GM18507 (cell line): ENCODE measurements at regions not wholly inside any gene's neighbourhood (a gene's known extent, or its start where the extent isn't known, plus 50 kb on each side); places are given as distances from the start of the nearest gene placed in this dataset.

ENCODE experiments used
- DNase-seq: peaks from one replicate; pipeline ENCODE4 v3.0.0; 2011; ENCODE audit warnings: low read depth; ENCODE audit not compliant: insufficient read length; ENCODE audit errors: extremely low spot score
- FAIRE-seq: peaks from 2 replicates; lab custom pipeline; 2011; peaks lifted over from hg19 to GRCh38; lab: Jason Lieb, UNC

DNA sequence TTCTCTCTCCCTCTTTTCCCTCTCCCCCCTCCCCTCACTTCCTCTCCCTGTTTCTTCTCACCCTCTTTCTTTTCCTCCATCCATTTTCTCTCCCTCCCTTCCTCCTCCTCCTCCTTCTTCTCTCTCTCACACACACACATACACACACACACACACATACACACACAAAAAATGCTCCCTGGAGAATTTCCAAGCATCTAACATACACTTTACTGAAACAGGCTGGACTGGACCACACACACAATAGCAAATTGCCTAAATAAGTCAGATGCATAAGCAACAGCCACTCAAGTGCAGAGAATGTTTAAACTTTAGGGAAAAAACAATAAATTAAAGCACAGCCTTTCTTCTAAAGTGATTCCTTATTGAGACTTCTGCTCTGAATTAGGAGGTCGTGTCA lies 267.7 kb downstream of the FGFR2 start:
- FAIRE-seq (no peak), DNase-seq (no peak)

DNA sequence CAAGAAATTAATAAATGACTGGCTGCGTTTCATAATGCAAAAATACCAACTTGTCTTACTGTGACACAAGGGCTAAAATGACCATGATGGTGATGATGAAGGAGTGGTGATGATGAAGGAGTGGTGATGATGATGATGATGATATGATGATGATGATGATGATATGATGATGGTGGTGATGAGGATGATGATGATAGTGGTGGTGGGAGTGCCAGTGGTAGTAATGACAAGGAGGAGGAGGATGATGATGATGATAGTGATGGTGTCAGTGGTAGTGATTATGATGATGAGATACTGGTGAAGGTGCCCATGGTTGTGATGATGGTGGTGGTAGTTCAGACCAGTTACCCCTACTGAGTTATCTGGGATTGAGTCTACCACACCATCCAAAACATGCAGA lies 265.9 kb downstream of the FGFR2 start:
- FAIRE-seq (no peak), DNase-seq (no peak)

- no peak for FAIRE-seq
- DNase-seq: no peak
These were observed 265.1 kb downstream of the FGFR2 start for GRCh38 chr10:121332829-121333765.

DNA sequence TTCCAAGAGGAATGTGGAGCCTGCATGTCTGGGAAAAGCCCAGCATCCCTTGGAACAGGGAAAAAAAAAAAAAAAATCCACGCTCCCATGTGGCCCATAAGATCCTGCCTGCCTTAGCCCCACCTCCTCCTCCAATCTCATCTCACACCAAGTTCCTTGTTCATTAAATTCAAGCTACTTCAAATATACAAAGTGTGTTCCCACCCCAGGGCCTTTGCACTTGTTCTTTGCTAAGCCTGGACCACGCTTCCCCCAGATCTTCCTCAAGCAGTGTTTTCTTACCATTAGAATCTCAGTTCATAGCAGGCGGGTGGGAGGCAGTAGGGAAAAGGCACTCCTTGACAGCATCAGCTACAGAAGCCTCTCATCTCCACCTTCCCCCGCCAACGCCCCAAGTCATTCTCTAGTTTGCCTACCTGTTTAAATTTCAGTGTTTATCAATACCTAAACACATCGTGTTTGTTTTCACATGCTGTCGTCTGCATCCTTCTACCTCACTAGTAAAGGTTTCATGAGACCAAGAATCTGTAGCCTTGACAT lies 262.8 kb downstream of the FGFR2 start:
- no peak for FAIRE-seq
- DNase-seq: no peak

DNA sequence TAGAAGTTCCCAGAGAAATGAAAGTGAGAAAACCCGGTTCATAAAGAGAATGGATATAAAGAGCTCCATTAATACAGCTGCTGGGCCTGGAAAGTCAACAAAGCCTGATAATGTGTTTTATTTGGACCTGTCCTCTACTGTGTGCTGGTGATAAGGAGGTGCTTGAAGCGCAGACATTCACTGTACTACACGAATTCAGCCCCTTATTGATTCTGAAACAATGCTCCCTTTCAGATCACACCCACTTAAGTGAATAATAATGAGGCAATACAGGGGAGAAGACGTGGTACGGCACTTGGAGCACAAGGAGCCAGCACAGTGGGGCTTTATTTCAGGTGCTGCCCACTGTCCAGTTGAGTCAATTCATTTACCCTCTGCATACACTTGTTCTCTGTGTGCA lies 260.8 kb downstream of the FGFR2 start:
- FAIRE-seq (no peak), DNase-seq (no peak)

DNA sequence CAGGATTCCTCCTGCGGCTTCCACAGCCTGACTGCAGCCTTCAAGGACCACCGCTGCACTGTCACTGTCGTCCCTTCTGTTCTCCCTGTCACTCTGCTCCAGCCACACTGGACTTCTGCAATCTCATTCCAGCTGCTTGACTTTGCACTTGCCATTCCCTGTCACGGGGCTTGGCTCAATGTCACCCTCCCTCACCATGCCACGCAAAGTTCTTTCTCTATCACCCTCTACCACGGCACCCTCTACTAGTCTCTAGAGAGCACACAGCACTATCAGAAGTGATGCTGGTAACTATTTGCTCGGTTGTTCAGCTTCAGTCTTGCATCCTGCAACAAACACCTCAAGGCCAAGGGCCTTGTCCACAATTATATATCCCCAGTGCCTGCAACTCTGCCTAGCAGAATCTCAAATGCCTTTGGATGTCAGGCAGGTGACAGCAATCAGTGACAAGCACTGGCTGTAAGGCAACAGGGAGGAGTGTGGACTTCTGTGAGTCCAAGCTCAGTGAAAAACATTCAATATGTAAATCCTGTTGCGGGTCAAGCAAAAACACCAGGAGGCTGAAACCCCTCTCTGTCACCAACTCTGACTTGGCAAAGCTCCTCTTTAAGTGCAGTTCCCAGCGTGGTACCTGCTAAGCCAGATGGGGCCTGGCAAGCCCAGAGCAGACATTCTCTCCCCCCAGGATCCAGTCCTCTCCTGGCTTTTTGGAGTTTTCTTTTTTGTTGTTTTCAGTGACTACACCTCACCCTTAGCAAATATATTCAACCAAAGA lies 259.9 kb downstream of the FGFR2 start:
- FAIRE-seq (no peak), DNase-seq (no peak)

GRCh38 chr10:121339114-121339513 lies 259.1 kb downstream of the FGFR2 start:
- no peak for DNase-seq
- no peak for FAIRE-seq

- DNase-seq (no peak), FAIRE-seq (no peak)
These were observed 257.9 kb downstream of the FGFR2 start for GRCh38 chr10:121340271-121340831.

- DNase-seq (no peak), FAIRE-seq (no peak)
These were observed 246.7 kb downstream of the FGFR2 start for GRCh38 chr10:121351540-121351939.

GRCh38 chr10:121352231-121352855 lies 245.9 kb downstream of the FGFR2 start:
- FAIRE-seq (no peak), DNase-seq (no peak)

GRCh38 chr10:121355161-121355560 lies 243.1 kb downstream of the FGFR2 start:
- DNase-seq (no peak), FAIRE-seq (no peak)

DNA sequence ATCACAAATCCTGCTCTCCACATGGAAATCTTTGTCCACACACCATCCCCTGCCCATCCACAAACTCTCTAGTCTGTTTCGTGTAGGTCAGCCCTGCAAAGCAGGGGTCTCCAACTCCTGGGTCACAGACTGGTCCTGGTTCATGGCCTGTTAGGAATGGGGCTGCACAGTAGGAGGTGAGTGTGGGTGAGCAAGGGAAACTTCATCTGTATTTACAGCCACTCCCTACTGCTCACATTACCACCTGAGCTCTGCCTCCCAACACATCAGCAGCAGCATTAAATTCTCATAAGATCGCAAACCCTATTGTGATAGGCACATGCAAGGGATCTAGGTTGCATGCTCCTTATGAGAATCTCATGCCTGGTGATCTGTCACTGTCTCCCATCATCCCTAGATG lies 242.1 kb downstream of the FGFR2 start:
- no peak for FAIRE-seq
- no peak for DNase-seq

DNA sequence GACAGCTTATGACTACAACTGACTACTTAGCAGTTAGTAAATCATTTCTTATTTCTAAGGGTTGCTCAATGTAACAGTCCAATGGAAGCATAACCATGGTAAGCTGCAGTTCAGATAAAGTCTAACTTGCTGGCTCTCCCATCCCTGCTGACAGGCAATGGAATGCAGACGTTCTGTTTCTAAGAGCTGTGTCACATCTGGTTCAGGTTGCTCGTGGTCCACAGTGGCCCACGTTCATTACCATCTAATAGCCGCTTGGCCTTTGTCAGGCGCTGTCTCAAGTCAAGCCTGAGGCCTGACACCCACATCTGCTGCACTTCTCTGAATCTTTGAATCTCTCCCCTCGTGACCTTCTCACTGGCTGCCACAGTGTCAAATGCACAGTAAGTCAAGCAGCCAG lies 240.8 kb downstream of the FGFR2 start:
- FAIRE-seq: no peak
- no peak for DNase-seq

DNA sequence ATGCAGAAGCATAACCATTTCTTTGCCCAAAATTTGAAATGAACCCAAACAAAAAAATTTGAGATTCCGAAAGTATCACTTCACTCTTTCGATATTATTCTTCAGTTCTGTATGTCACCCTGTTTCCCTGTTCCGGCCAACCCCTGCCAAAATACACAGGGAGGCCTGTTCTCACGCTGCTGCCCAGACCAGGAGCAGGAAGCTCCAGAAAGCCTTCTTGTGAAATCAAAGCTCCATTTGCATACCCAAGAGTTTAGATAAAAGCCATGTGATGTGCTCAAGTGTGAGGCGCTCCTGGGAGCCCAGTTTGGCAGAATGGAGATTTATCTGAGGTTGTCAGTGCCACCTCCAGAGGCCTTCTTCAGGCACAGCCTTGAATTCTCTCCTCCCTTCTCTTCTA lies 236.2 kb downstream of the FGFR2 start:
- FAIRE-seq (no peak), DNase-seq (no peak)

DNA sequence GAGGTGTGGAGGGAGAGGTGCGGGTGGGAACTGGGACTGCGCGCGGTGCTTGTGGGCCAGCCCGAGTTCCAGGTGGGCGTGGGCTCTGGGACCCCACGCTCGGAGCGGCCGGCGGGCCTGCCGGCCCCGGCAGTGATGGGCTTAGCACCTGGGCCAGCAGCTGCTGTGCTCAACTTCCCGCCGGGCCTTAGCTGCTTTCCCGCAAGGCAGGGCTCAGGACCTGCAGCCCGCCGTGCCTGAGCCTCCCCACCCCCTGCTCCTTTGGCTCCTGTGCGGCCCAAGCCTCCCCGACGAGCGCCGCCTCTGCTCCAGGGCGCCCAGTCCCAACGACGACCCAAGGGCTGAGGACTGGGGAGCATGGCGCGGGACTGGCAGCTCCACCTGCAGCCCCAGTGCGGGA lies 232.7 kb downstream of the FGFR2 start:
- DNase-seq (no peak), FAIRE-seq (no peak)

GRCh38 chr10:121368347-121369025 lies 229.8 kb downstream of the FGFR2 start:
- no peak for DNase-seq

GRCh38 chr10:121369616-121370015 lies 228.6 kb downstream of the FGFR2 start:
- no peak for DNase-seq
- FAIRE-seq: no peak

More at GRCh38 chr10:121368347-121369025, 229.8 kb downstream of the FGFR2 start:
- no peak for FAIRE-seq

DNA sequence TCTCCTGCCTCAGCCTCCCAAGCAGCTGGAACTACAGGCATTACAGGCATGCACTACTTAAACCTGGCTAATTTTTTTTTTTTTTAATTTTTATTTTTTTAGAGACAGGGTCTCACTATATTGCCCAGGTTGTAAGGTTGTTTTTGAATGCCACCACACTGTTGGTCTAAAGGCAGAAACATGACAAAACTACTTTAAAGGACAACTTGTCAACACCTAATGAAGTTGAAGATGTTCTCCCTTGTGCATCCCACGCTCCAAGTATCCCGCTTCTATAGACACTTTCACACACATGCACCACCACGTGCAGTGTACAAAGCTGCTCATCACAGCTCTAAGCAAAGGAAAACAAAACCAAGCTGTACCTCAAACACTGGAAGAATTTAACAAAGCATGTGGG lies 226.4 kb downstream of the FGFR2 start:
- no peak for FAIRE-seq
- DNase-seq: no peak

GRCh38 chr10:121373411-121373810 lies 224.8 kb downstream of the FGFR2 start:
- FAIRE-seq (no peak), DNase-seq (no peak)
